Renal pelvis (tissue), 1 donor: ENCODE measurements at regions not wholly inside any gene's neighbourhood (a gene's known extent, or its start where the extent isn't known, plus 50 kb on each side); places are given as distances from the start of the nearest gene placed in this dataset.
"Not testable (repeated sequence)": the region's sequence is repeated elsewhere in the genome, so short reads cannot be mapped to it uniquely, and the experiment has no call there.

ENCODE experiments used
- DNase-seq: peaks from one replicate; pipeline ENCODE4 v3.0.0-alpha.2; 2013

DNA sequence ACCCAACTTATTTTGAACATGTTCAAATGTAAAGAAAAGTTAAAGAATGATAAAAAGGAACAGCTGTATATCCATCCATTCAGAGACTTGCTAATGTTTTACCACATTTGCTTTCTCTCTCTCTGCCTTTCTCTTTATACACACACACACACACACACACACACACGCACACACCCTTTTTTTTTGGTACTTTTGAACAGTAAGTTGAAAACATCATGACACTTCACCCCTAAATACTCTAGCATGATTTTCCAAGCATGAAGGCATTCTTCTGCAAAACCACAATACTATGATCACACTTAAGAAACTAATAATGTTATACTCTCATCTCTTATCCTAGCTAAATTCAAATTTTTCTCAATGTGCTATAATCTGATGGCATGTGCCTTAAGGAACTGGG lies 192.3 kb downstream of the UTRN start:
- DNase-seq: no peak

DNA sequence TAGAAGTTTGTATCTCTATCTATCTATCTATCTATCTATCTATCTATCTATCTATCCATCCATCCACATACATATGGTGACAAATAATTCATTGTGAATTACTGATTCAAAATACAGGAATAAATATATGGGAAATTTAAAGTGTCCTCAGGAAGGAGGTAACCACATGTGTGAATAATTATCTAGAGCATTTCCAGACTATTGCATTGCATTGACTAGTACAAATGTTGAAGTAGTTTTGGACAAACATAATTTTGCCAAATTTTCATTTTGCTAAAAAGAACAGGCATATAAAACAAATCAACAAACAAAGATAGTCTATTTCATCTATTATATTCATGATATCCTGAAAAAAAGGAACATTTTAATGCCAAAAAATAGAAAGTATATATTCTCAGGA lies 192.7 kb downstream of the UTRN start:
- no peak for DNase-seq

GRCh38 chr6:144478483-144478882 lies 193.3 kb downstream of the UTRN start:
- no peak for DNase-seq

- DNase-seq: no peak
These were observed 194.9 kb downstream of the UTRN start for GRCh38 chr6:144479991-144480390.

DNA sequence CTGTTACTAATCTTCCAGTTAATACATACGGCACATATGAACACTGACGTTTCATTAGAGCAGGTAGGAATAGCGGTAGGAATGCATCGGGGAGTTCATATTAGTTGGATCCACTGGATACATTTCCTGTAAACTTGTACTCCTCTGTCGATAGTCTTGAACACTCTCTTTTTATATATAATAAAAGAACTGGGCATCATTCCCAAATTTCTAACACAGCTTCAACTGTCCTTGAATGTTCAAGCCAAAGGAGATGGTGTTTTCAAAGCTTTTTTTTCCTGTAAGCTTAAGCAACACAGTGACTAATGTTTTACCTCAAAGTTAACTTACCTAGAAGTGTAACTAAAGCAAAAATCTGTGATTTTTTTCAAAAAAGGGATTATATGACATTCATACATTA lies 195.3 kb downstream of the UTRN start:
- DNase-seq: no peak

- no peak for DNase-seq
These were observed 196.4 kb downstream of the UTRN start for GRCh38 chr6:144481527-144481926.

DNA sequence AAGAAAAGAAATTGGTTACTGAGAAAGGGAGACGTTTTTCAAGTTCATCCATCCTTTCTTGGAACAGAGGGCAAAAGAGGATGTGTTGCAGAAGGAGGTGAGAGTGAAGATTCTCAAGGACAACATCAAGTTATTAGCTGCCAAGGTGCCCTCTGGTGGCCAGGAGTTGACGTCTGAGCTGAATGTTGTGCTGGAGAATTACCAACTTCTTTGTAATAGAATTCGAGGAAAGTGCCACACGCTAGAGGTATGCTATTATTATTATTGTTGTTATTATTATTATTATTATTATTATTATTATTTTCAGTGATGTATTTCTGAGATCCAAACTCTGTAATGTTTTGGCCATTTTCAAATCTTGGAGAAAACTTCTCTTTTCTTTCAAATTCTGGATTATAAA lies 197.0 kb downstream of the UTRN start:
- DNase-seq: peak; percentile 71

DNA sequence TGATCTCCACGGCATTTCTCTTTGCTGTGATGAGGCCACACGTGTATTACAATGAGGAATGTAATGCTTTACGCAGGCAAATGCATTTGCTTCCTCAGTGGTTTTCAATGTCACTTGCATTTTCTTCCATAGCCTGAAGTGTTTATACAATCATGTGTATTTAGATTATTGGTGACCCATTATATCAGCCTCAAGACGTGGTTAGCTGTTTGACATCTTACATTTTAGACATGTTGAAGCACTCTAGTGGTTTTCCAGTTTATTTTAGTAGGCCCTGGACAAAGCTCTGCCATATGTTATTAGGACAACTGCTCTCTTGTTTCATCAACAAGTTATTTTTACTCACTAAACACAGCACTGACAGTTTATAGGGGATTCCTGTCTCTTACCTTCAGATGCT lies 200.4 kb downstream of the UTRN start:
- no peak for DNase-seq

DNA sequence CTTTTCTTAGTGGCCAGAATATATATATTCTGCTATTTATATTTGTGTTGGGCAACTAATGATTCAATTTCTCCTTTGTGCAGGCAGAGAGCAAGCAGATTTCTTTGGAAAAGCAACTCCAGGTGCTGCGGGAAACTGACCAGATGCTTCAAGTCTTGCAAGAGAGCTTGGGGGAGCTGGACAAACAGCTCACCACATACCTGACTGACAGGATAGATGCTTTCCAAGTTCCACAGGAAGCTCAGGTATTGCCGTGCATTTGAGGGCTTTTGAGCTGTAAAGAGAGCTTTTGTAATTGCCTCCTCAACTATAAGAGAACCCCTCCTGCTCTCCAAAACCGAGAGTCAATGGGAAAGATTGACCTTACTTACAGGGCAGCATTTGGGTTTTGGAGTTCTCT lies 203.5 kb downstream of the UTRN start:
- DNase-seq: no peak

- no peak for DNase-seq
These were observed 208.1 kb downstream of the UTRN start for GRCh38 chr6:144493035-144493910.

- DNase-seq: not testable (repeated sequence)
These were observed 209.9 kb downstream of the UTRN start for GRCh38 chr6:144495076-144495475.

GRCh38 chr6:144497650-144498049 lies 212.5 kb downstream of the UTRN start:
- DNase-seq: no peak

DNA sequence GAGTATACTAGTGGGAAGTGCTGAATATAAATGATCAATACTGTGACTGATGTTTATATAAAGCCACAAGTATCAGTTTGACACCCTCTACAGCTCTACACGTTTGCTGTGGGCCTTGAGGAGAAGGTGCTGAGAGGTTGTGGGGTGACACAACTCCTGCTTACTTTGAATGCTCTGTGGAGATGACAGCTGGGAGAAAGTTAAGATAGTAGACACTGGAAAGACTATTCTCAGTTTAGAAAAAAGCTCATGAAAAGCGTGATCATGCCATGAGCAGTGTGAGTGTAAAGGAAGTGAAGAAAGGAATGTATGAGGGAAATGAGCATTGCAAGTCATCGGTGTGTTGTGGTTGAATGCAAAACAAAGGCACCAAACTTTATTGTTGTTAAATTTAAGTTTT lies 215.8 kb downstream of the UTRN start:
- no peak for DNase-seq

GRCh38 chr6:144505214-144505613 lies 220.1 kb downstream of the UTRN start:
- DNase-seq: not testable (repeated sequence)

- DNase-seq: not testable (repeated sequence)
These were observed 220.9 kb downstream of the UTRN start for GRCh38 chr6:144506051-144506450.

DNA sequence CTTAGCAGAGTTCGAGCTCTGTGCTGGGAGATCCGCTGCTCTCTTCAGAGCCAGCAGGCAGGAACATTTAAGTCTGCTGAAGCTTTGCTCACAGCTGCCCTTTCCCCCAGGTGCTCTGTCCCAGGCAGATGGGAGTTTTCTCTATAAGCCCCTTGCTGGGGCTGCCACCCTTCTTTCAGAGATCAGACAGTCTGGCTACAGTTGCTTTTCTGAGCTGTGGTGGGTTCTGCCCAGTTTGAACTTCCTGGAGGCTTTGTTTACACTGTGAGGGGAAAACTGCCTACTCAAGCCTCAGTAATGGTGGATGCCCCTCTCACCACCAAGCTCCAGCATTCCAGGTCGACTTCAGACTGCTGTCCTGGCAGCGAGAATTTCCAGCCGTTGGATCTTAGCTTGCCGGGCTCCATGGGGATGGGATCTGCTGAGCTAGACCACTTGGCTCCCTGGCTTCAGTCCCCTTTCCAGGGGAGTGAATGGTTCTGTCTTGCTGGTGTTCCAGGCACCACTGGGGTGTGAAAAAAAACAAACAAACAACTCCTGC lies 222.7 kb downstream of the UTRN start:
- not testable (repeated sequence) for DNase-seq

DNA sequence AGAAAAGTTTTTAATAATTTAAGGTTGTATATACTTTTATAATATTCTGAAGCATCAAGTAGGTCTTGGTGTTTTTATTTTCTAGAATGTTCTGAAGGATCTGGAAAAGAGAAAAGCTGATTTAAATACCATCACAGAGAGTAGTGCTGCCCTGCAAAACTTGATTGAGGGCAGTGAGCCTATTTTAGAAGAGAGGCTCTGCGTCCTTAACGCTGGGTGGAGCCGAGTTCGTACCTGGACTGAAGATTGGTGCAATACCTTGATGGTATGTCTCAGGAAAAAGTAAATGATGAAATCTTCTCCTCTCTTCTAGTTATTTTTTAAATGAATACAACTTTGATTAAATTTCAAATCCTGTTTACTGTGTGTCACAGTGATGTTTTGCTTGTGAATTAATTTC lies 225.7 kb downstream of the UTRN start:
- DNase-seq: no peak

DNA sequence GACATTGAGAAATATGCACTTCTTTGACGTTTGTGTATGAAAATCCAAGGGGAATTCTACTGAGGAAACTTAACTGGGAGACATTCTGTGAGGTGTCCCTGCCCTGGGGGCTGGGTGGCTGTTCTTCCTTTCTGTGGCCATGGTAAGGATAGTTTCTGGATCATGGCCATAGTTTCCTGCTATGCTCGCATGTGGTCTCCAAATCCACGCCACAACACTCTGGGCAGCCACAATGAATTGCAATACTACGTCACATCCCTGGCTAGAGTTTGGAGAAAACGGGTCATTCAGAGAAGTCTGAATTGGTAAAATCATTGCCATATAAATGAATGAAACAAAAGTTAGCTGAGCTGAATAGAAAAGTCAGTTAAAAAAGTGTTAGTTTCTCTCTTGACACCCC lies 230.6 kb downstream of the UTRN start:
- no peak for DNase-seq

DNA sequence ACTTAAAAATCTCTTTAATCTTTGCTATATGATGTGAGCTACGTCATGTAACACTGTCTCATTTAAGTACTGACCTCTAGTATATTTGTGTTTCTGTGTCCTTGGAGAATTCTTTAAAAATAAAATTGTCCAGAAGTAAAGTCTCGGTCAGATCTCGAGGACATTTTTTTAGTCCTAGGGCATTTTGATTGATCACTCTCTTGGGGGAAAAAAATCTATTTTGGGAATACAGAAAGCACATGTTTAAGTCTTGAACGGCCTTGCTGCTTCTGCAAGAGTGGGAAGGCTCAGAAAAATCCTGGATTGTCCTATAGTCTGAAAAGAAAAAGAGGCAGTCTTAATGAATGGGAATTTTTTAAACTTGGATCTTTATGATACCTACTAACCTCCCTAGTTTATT lies 234.3 kb downstream of the UTRN start:
- peak; percentile 36 for DNase-seq

- no peak for DNase-seq
These were observed 243.7 kb downstream of the UTRN start for GRCh38 chr6:144528743-144529425.

DNA sequence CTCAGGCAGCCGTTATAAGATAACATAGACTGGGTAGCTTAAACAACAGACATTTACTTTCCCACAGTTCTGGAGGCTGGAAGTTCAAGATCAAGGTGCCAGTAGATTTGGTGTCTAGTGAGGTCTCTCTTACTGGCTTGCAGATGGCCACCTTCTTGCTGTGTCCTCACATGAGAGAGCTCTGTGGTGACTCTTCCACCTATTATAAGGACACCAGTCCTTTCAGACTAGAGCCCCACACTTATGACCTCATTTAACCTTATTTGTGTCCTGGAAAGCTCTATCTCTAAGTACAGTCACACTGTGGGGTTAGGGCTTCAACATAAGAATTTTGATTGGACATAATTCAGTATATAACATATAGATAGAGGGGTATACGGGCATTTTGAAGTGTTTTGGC lies 245.0 kb downstream of the UTRN start:
- DNase-seq: no peak

DNA sequence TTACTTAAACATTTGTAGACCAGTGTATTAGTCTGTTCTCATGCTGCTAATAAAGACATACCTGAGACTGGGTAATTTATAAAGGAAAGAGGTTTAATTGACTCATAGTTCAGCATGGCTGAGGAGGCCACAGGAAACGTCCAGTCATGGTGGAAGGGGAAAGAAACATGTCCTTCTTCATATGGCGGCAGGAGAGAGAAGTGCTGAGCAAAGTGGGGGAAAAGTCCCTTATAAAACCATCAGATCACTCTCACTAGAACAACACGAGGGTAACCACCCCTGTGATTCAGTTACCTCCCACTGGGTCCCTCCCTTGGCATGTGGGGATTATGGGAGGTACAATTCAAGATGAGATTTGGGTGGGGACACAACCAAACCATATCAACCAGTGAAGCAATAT lies 247.1 kb downstream of the UTRN start:
- DNase-seq: not testable (repeated sequence)

- no peak for DNase-seq
These were observed 249.0 kb downstream of the UTRN start for GRCh38 chr6:144534180-144534579.
